Breast epithelium (tissue), 3 donors: ENCODE measurements at regions not wholly inside any gene's neighbourhood (a gene's known extent, or its start where the extent isn't known, plus 50 kb on each side); places are given as distances from the start of the nearest gene placed in this dataset.

Experiments
- POLR2A ChIP-seq: fragments of 450-650 bp; IDR thresholded peaks from one replicate; pipeline ENCODE4 v1.6.1; 2016; ENCODE audit warnings: antibody characterized with exemption, mild to moderate bottlenecking, moderate library complexity
- POLR2AphosphoS5 ChIP-seq, 3 donors: sonication (generic); formaldehyde crosslinking; IDR thresholded peaks; one replicate each; pipeline ENCODE4 v1.6.1; 2017; ENCODE audit warnings: antibody characterized with exemption in 3 of 3
- TF ChIP-seq, protein P1 (sequence below), 3 donors: fragments of 450-650 bp; IDR thresholded peaks; one replicate each; pipeline ENCODE4 v1.5.1; 2016 to 2017; ENCODE audit warnings: antibody characterized with exemption in 3 of 3, mild to moderate bottlenecking in 3 of 3, moderate library complexity in 3 of 3

- TF ChIP-seq, protein P1, sequence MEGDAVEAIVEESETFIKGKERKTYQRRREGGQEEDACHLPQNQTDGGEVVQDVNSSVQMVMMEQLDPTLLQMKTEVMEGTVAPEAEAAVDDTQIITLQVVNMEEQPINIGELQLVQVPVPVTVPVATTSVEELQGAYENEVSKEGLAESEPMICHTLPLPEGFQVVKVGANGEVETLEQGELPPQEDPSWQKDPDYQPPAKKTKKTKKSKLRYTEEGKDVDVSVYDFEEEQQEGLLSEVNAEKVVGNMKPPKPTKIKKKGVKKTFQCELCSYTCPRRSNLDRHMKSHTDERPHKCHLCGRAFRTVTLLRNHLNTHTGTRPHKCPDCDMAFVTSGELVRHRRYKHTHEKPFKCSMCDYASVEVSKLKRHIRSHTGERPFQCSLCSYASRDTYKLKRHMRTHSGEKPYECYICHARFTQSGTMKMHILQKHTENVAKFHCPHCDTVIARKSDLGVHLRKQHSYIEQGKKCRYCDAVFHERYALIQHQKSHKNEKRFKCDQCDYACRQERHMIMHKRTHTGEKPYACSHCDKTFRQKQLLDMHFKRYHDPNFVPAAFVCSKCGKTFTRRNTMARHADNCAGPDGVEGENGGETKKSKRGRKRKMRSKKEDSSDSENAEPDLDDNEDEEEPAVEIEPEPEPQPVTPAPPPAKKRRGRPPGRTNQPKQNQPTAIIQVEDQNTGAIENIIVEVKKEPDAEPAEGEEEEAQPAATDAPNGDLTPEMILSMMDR (IDR thresholded peaks at IDR 0.05), result no peak
- TF ChIP-seq POLR2AphosphoS5 (IDR thresholded peaks at IDR 0.05), result no peak
- TF ChIP-seq POLR2A, result no peak
Observed at GRCh38 chr17:33751702-33752065, 458.6 kb upstream of the ASIC2 start.
